Kidney tubule cell (primary cell): ENCODE measurements at regions not wholly inside any gene's neighbourhood (a gene's known extent, or its start where the extent isn't known, plus 50 kb on each side); places are given as distances from the start of the nearest gene placed in this dataset.
"Not testable (repeated sequence)": the region's sequence is repeated elsewhere in the genome, so short reads cannot be mapped to it uniquely, and the experiment has no call there.

Experiments
- DNase-seq: peaks from one replicate; pipeline ENCODE4 v3.0.0-alpha.2; 2018; ENCODE audit warnings: low spot score

DNA sequence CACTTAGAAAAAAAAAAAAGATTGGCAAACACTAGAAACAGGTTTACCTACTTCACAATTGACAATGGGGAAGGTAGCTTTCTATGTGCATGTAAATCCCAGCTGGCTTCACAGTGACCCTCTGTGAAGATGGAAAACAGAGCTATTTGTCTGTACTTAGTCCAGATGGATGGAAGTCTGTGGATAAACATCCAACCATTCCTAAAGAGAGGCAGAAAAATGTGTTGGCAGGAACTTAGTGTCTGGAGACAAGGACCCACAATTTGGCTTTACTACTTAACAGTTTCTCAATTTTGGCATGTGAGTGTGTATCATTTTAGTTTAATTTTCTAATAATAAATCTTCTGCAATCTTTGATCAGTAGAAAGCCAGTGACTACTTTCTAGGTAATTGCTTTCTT is 154.4 kb downstream of the RAD51AP2 start:
- DNase-seq: no peak

DNA sequence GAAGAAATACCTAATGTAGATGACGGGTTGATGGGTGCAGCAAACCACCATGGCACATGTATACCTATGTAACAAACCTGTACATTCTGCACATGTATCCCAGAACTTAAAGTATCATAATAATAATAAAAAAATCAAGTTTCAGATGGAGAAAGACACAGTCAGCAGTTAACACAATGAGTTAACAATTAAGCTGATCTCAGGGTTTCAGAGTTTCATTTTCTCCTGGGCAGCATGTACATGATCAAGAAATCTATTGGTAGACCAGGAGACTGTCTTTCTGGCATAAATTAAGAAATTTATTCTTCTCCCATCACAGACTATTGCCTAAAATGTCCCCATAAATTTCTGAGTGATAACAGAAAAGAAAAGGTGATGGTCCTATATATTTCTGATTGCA is 155.3 kb downstream of the RAD51AP2 start:
- DNase-seq: no peak

DNA sequence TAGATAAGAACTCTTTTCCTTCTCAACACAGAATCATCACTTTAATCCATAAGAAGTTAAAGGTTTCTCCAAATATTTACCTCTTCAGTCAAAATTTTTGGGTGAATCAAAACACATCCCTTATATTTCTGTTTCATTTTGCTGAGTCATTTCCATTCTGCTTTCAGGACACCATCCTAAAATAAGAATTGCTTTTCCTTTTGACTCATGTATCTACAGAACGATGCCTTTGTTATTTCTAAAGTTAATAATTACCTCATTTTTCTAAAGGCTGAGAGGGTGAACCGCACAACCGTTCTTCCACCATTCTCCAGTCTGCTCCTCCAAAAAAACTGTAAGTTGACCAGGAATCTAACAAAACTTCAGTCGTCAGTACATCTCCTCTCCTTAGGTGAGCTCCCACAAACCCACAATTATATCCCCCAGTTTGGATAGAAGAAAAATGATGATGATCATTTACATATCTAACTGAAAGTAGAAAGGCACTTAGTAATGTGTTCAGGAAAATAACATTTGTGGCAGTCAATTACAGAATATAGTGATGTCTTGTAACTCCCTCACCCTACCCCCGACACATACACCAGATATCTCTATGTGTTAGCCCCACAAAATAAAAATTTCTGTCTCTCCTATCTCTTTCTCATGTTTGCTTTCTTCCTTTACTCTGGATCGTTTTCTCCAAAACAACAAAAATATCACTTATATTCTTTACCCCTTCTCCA is 162.5 kb downstream of the RAD51AP2 start:
- peak; percentile 82 for DNase-seq

DNA sequence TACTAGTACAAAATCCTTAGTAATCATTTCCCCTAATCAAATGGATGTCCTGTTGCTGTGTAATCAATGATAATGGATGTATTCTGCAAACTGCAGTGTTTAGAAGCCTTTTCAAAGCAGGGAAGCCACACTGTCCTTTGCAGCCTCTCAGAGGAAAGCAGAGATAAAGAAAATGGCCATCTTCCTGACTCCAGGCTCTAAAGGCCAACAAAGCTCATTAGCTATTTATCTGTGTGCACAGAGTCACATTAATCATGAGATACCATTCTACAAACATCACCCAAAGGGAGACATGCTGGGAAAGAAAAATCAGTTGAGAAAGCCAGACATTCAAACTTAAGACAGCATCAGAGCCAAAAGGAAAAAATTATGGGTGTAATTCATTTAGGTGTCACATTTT is 165.0 kb downstream of the RAD51AP2 start:
- DNase-seq: no peak

DNA sequence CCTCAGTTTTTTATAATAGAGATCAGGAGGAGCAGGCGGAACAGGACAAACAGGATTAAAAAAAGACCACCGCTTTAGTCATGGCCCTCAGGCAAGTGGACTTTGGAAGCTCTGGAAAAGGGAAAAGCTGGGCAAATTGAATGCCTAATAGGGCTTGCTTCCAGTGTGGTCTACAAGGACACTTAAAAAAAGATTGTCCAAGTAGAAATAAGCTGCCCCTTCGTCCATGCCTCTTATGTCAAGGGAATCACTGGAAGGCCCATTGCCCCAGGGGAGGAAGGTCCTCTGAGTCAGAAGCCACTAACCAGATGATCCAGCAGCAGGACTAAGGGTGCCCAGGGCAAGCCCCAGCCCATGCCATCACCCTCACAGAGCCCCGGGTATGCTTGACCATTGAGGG is 175.5 kb downstream of the RAD51AP2 start:
- DNase-seq: not testable (repeated sequence)

DNA sequence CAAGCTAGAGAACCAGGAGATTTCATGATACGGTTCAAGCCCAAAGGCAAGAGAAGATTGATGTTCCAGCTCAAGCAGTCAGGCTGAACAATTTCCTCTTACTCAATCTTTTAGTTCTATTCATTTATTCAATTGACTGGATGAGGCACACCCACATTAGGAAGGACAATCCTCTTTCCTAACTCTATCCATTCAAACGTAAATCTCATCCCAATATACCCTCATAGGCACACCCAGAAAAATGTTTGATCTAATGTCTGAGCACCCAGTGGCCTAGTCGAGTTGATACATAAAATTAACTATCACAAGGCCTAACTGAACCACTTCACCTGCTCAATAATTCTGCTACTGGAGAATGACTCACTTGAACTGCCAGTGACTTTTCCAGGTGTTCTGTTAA is 180.7 kb downstream of the RAD51AP2 start:
- DNase-seq: no peak

DNA sequence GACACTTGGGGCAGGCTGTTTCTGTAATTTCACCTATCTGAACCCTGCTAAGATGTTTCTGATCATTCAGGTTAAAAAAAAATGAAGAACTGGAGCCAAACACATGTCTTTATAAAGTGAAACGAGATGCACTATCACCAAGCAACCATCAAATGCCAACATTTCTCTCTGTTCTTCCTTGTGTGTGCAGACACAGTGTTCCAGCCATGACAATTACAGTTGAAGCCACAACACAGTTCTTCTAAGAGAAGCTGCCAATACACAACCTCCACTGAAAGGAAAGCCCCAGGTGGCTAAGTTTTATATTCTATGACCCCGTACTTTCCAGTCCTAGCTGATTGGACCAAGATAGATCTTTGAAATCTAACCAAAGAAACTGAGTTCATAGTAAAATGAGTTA is 181.8 kb downstream of the RAD51AP2 start:
- no peak for DNase-seq

DNA sequence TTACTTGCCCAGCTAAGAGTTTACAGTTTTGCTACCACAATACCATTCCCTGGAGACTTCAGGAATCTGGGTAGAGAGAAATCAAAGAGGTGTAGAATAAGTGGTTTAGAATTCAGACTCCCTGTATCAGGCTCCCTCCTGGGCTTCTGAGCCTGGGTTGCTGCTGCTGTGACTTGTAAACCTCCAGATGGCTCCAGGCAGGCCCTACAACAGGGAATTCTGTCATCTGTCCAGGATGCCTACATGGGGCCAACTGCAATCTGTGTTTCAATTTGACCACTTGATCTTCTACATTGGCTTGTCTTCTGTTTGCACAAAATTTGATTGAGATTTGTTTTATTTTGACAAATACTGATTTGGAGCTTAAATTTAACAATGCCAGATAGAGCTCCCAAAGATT is 183.9 kb downstream of the RAD51AP2 start:
- DNase-seq: no peak

DNA sequence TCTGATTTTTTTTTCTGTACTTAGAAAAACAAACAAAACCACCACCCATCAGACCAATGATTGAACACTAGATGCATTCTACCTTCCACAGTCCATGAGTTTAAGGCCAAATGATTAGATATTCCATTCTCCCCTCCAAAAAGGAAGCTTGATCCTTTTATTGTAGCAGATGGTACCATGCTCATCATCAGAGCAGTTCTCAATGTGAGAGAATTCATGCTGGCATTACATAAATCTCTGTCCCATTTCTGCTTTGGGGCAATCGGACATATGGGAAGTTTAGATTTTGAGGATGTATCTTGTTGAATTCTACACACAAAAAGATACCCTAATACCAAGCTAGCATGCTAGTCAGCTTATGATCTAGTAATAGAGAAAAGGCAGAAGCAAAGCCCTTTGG is 186.6 kb downstream of the RAD51AP2 start:
- DNase-seq: no peak

DNA sequence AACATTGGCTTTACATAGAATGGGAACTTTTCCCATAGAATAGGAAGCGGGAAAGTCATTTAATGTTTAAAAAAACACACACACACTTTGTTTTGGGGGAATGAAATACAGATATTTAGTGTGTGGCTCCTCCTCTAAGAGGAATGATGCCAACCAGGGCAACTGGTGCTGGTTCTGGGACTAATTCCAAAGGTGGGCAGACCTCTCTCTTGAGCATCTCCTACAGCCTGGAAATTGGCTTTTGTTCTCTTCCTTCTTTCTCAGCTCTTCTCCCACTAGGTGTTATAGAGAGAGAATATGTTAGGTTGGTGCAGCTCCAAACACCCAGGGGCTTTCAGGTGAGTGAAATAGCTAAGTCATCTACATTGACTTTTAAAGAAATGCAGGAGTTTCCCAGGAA is 190.1 kb downstream of the RAD51AP2 start:
- DNase-seq: no peak

- DNase-seq: peak; percentile 17
These were observed 190.6 kb downstream of the RAD51AP2 start for GRCh38 chr2:17327649-17328048.

GRCh38 chr2:17326717-17327116 is 191.5 kb downstream of the RAD51AP2 start:
- DNase-seq: no peak

- no peak for DNase-seq
These were observed 194.5 kb downstream of the RAD51AP2 start for GRCh38 chr2:17323697-17324096.

DNA sequence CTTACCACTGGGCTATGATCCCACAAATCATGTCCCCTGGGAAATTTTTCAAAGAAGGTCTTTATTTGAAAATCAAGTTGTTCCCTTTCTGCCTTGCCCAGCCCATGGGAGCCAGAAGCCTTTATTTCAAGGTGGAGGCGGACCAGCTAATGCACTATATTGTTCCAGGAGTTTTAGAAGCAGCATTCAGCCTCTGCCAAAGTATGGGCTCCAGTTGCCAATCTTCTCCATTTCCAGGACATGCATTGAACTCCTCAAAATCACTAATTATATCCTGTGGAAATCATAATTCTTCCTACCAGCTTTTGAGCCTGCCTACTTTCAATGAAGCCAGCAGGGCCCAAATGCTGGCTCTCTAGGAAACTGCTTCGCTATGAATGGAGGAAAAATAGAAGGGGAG is 195.8 kb downstream of the RAD51AP2 start:
- DNase-seq: no peak

DNA sequence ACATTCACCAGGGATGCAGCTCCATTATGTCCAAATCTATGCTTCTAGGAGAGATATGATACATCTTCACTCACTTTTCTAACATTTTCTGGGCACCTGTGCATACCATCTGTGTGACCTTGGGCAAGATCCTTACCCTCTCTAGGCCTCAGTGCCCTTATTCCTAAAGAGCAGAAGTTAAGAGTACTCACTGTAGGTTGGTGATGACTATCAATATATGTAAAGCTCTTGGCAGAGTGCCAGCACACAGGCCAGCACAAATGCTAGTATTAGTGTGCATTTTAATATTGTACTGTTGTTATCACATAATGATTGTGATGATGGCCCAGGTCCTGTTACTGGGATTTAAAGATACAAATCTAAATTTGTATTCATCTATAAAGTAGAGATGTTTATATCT is 199.2 kb downstream of the RAD51AP2 start:
- no peak for DNase-seq

GRCh38 chr2:17318013-17318412 is 200.2 kb downstream of the RAD51AP2 start:
- no peak for DNase-seq

DNA sequence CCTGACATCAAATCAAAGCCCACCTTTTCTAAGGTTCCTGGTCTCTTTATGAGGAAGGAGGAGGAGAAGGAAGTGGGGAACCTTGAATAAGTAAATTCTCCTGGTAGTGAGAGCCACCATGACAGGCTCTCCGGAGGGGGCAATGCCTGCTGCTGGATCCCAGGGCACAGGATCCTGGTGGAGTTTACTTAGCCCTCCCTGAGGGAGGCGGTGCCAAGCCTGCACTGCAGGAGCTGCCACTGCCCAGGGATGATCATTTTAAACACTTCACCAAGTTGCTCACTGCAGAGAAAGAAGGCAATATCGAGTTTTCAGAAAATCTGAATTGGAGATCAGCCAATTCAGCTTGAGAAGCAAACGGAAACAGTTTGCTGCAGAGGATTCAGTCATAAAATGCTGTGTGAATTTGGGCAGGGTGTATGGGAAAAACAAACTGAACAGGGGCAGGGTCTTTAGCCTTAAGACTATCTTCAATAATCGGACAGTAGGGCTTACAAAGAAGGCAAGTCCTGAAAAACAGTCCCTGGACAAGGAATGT is 200.7 kb downstream of the RAD51AP2 start:
- no peak for DNase-seq

- no peak for DNase-seq
These were observed 205.0 kb downstream of the RAD51AP2 start for GRCh38 chr2:17313261-17313660.

GRCh38 chr2:17311771-17312511 is 206.3 kb downstream of the RAD51AP2 start:
- peak; percentile 5 for DNase-seq

GRCh38 chr2:17311106-17311619 is 207.1 kb downstream of the RAD51AP2 start:
- DNase-seq: no peak

DNA sequence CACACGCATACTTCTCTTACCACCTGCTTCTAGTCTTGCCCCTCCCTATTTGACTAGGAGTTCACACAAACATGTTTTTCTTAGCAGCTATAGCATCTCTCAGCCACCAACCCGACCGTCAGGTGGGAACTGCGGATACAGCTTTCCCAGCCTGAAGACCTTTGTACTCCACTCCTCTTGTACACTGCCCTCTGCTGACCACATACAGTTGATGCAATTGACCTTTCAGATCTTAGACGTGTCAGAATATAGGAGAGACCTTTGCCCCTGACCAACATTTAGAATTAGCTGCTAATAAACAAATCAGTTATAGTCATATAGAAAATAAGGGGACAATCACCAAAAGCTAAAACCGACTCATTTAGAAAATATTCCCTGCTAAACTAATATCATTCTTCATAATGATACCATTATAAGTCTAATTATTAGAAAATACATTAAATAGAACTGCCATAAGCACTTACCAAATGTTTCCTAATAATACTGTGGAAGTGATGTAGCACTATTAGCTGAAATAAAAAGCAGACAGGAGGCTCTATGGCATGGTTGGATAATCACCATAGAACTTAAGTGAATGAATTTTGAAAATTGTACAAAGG is 208.4 kb downstream of the RAD51AP2 start:
- DNase-seq: peak; percentile 74

- DNase-seq: no peak
These were observed 209.1 kb downstream of the RAD51AP2 start for GRCh38 chr2:17309181-17309580.

GRCh38 chr2:17306706-17307105 is 211.5 kb downstream of the RAD51AP2 start:
- DNase-seq: no peak
